Left renal pelvis (tissue), 4 donors: ENCODE measurements at regions not wholly inside any gene's neighbourhood (a gene's known extent, or its start where the extent isn't known, plus 50 kb on each side); places are given as distances from the start of the nearest gene placed in this dataset.

ENCODE experiments used
- DNase-seq, 4 donors: peaks; one replicate each; pipeline ENCODE4 v3.0.0-alpha.2; 2013; ENCODE audit warnings: low read depth in 4 of 4, low spot score in 3 of 4

- DNase-seq = no peak
Observed at GRCh38 chr3:132267391-132267993, 49.7 kb upstream of the ACP3 start.
